ENCODE measurements at regions not wholly inside any gene's neighbourhood (a gene's known extent, or its start where the extent isn't known, plus 50 kb on each side); places are given as distances from the start of the nearest gene placed in this dataset.

DNA sequence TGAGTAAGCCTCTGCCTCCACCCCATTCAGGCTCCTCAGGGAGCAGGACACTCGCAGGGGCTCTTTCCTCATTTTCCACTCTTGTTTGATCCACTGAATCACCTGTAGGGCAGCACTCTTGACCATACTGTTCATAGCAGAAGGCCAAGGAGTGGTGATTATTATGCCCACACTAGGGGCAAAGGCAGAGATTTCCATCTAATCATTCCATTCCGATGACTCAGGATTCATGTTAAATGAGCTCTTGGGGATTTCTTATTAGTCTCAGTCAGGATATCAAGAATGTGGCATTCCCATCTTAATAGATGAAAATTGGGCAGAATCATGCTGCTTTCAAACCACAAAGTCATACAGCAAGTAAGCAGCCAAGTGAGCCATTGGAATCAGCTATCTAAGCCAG, 101.9 kb upstream of the MOCS1 start:
- H4K20me1 ChIP-seq (ENCODE audit: insufficient read depth, low read length) = no peaks in the 10 kb centered on the region
- peaks cover 78% of the 10 kb centered on the region for H3K9me3 ChIP-seq (ENCODE audit: low read length)
- ChIA-PET POLR2A (no interaction called here), CTCF (ENCODE audit: low intra/inter-chr PET ratio, low total read pairs) (no interaction called here)
- H3K36me3 ChIP-seq (replicated peaks in 1 of 2; ENCODE audit: control insufficient read depth in 1 of 2, insufficient read depth in 2 of 2, low read length in 2 of 2) = no peaks in the 10 kb centered on the region
- H3K4me2 ChIP-seq (ENCODE audit: low read depth, low read length) = no peak overlapping the region
- no TSS peak for BruUV-seq (replicated peaks)
- no peak overlapping the region for H3K9ac ChIP-seq (ENCODE audit: insufficient read depth, low read depth, low read length)
- no peak overlapping the region for H2AFZ ChIP-seq (ENCODE audit: low read length)
- DNase-seq (ENCODE audit: low spot score) (no peak), ATAC-seq (no peak), FAIRE-seq (no peak)
- intact Hi-C loops (cut with micrococcal nuclease; ENCODE audit: unreplicated experiment) (no loop called here), in situ Hi-C loops (cut with HindIII; ENCODE audit: extremely low pct_ligation_motif_present, low pct_unique_long_range_greater_than_20kb) (no loop called here)
- H3K27ac ChIP-seq (ENCODE audit: extremely low read length, insufficient read depth, low read length) = no peak overlapping the region
- TF ChIP-seq ZNF615 (CRISPR knock-in tag; IDR thresholded peaks at IDR 0.05; ENCODE audit: borderline replicate concordance) (no peak), ARNT (IDR thresholded peaks at IDR 0.05) (no peak), RERE (CRISPR knock-in tag; IDR thresholded peaks at IDR 0.05; ENCODE audit: low read depth) (no peak), JARID2 (CRISPR knock-in tag; IDR thresholded peaks at IDR 0.05; ENCODE audit: insufficient replicate concordance) (no peak), ONECUT2 (CRISPR knock-in tag; IDR thresholded peaks at IDR 0.05) (no peak), ZBTB14 (CRISPR knock-in tag; IDR thresholded peaks at IDR 0.05) (no peak), PATZ1 (CRISPR knock-in tag; IDR thresholded peaks at IDR 0.05) (no peak)
- TF ChIP-seq, protein P1, sequence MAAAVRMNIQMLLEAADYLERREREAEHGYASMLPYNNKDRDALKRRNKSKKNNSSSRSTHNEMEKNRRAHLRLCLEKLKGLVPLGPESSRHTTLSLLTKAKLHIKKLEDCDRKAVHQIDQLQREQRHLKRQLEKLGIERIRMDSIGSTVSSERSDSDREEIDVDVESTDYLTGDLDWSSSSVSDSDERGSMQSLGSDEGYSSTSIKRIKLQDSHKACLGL (CRISPR knock-in tag; IDR thresholded peaks at IDR 0.05) = no peak
- WGBS (ENCODE audit: low lambda C conversion rate) = 4% methylated on average over 2 of the region's 2 CpGs
- no peak overlapping the region for H3K4me3 ChIP-seq (replicated peaks in 1 of 3; ENCODE audit: insufficient read depth in 1 of 3, low read depth in 2 of 3, low read length in 3 of 3)
- H3K27me3 ChIP-seq (ENCODE audit: control insufficient read depth in 1 of 2, insufficient read depth in 2 of 2, low read length in 2 of 2) = no peaks in the 10 kb centered on the region
- H3K4me1 ChIP-seq (ENCODE audit: insufficient read depth, low read length) = no peaks in the 10 kb centered on the region
- H3K79me2 ChIP-seq (ENCODE audit: insufficient read depth, low read length) = no peaks in the 10 kb centered on the region
